Medulla oblongata (tissue), 1 donor: ENCODE measurements at regions not wholly inside any gene's neighbourhood (a gene's known extent, or its start where the extent isn't known, plus 50 kb on each side); places are given as distances from the start of the nearest gene placed in this dataset.
"Not testable (repeated sequence)": the region's sequence is repeated elsewhere in the genome, so short reads cannot be mapped to it uniquely, and the experiment has no call there.

Experiments
- DNase-seq: peaks from one replicate; pipeline ENCODE4 v3.0.0-alpha.2; 2015; ENCODE audit errors: extremely low spot score

- no peak for DNase-seq
Measured at GRCh38 chr2:236769981-236770671, 200.5 kb downstream of the ACKR3 start.

GRCh38 chr2:236772220-236772837 lies 202.7 kb downstream of the ACKR3 start:
- DNase-seq, result no peak

- no peak for DNase-seq
Measured at GRCh38 chr2:236773206-236773605, 203.6 kb downstream of the ACKR3 start.

GRCh38 chr2:236774171-236774570 lies 204.5 kb downstream of the ACKR3 start:
- no peak for DNase-seq

GRCh38 chr2:236775511-236775910 lies 205.9 kb downstream of the ACKR3 start:
- no peak for DNase-seq

GRCh38 chr2:236776206-236776605 lies 206.6 kb downstream of the ACKR3 start:
- DNase-seq, result no peak

- DNase-seq, result no peak
Measured at GRCh38 chr2:236776695-236777251, 207.1 kb downstream of the ACKR3 start.

GRCh38 chr2:236777408-236777807 lies 207.8 kb downstream of the ACKR3 start:
- DNase-seq, result no peak

- no peak for DNase-seq
Measured at GRCh38 chr2:236781933-236782816, 212.6 kb downstream of the ACKR3 start.

- no peak for DNase-seq
Measured at GRCh38 chr2:236782938-236783337, 213.3 kb downstream of the ACKR3 start.

- DNase-seq, result no peak
Measured at GRCh38 chr2:236783417-236784020, 213.9 kb downstream of the ACKR3 start.

- no peak for DNase-seq
Measured at GRCh38 chr2:236785611-236786057, 216.0 kb downstream of the ACKR3 start.

- no peak for DNase-seq
Measured at GRCh38 chr2:236786751-236787150, 217.1 kb downstream of the ACKR3 start.

- DNase-seq, result not testable (repeated sequence)
Measured at GRCh38 chr2:236787376-236787775, 217.8 kb downstream of the ACKR3 start.

- DNase-seq, result peak; percentile 77
Measured at GRCh38 chr2:236787885-236788284, 218.3 kb downstream of the ACKR3 start.

- no peak for DNase-seq
Measured at GRCh38 chr2:236790963-236791362, 221.3 kb downstream of the ACKR3 start.

GRCh38 chr2:236793023-236794011 lies 223.7 kb downstream of the ACKR3 start:
- no peak for DNase-seq

- DNase-seq, result no peak
Measured at GRCh38 chr2:236794176-236794957, 224.7 kb downstream of the ACKR3 start.

- no peak for DNase-seq
Measured at GRCh38 chr2:236795169-236795860, 225.7 kb downstream of the ACKR3 start.
